Left lung (tissue), 4 donors: ENCODE measurements at regions not wholly inside any gene's neighbourhood (a gene's known extent, or its start where the extent isn't known, plus 50 kb on each side); places are given as distances from the start of the nearest gene placed in this dataset.

ENCODE experiments used
- ATAC-seq: fragments of 200-7000 bp; cut with Tn5 transposase; one replicate; pipeline ENCODE4 v1.9.1; 2020; ENCODE audit warnings: moderate library complexity
- DNase-seq, 4 donors: peaks; one replicate each; pipeline ENCODE4 v3.0.0-alpha.2; 2013 to 2020
- H3K27ac ChIP-seq, 2 donors: fragments of 200-600 bp; sonication (generic) in 1 of 2; one replicate each; pipeline versions ENCODE4 v1.5.0 to v1.8.0; 2020 to 2021
- H3K27me3 ChIP-seq, 2 donors: fragments of 200-600 bp; sonication (generic) in 1 of 2; one replicate each; pipeline versions ENCODE4 v1.5.0 to v1.8.0; 2020 to 2021
- H3K36me3 ChIP-seq, 2 donors: fragments of 200-600 bp; sonication (generic) in 1 of 2; one replicate each; pipeline versions ENCODE4 v1.5.0 to v1.8.0; 2020 to 2021
- H3K4me1 ChIP-seq, 2 donors: fragments of 200-600 bp; one replicate each; pipeline ENCODE4 v1.8.0; 2021
- H3K4me3 ChIP-seq, 2 donors: fragments of 200-600 bp; sonication (generic) in 1 of 2; one replicate each; pipeline versions ENCODE4 v1.5.0 to v1.8.0; 2020 to 2021; ENCODE audit warnings: mild to moderate bottlenecking in 1 of 2
- H3K9me3 ChIP-seq, 2 donors: fragments of 200-600 bp; sonication (generic) in 1 of 2; one replicate each; pipeline versions ENCODE4 v1.5.0 to v1.8.0; 2020 to 2021
- CTCF ChIP-seq, 2 donors: fragments of 200-600 bp; sonication (generic) in 1 of 2; IDR thresholded peaks; one replicate each; pipeline versions ENCODE4 v1.5.0 to v1.8.0; 2021; ENCODE audit warnings: antibody characterized with exemption in 2 of 2
- intact Hi-C, 2 donors: fragments of 100-400 bp; cut with DNase I; formaldehyde crosslinking; loops; one replicate each; pipeline versions ENCODE4 v1.11.2 to v1.14.2; 2022
- donor health status: DM: no; HTN: yes; CAD: no.
- donor health status: DM: no; HTN: no; CAD: no.

- TF ChIP-seq CTCF (IDR thresholded peaks at IDR 0.05) = no peak
- H3K36me3 ChIP-seq = no peaks in the 10 kb centered on the region
- ATAC-seq (no peak), DNase-seq (no peak)
- H3K4me3 ChIP-seq = no peak overlapping the region
- intact Hi-C loops = no loop called here
- H3K27me3 ChIP-seq = no peaks in the 10 kb centered on the region
- H3K27ac ChIP-seq = no peak overlapping the region
- no peaks in the 10 kb centered on the region for H3K4me1 ChIP-seq
- H3K9me3 ChIP-seq = peaks cover 0 to 2% of the 10 kb centered on the region in 2 donors
Measured at GRCh38 chr12:126534942-126535341, 1469.7 kb downstream of the AACS start.

GRCh38 chr12:126535971-126536370 is 1470.7 kb downstream of the AACS start:
- no peak overlapping the region for H3K4me3 ChIP-seq
- no peak for TF ChIP-seq CTCF (IDR thresholded peaks at IDR 0.05)
- H3K27me3 ChIP-seq = no peaks in the 10 kb centered on the region
- peaks cover 0 to 2% of the 10 kb centered on the region in 2 donors for H3K9me3 ChIP-seq
- ATAC-seq = no peak
- no peak overlapping the region for H3K27ac ChIP-seq
- no peaks in the 10 kb centered on the region for H3K36me3 ChIP-seq
- intact Hi-C loops = no loop called here
- H3K4me1 ChIP-seq = no peaks in the 10 kb centered on the region
- DNase-seq = no peak

GRCh38 chr12:126537961-126538530 is 1472.8 kb downstream of the AACS start:
- intact Hi-C loops = no loop called here
- ATAC-seq (no peak), DNase-seq (no peak)
- peaks cover 0 to 2% of the 10 kb centered on the region in 2 donors for H3K9me3 ChIP-seq
- no peaks in the 10 kb centered on the region for H3K4me1 ChIP-seq
- TF ChIP-seq CTCF (IDR thresholded peaks at IDR 0.05) = no peak
- H3K27ac ChIP-seq = no peak overlapping the region
- no peaks in the 10 kb centered on the region for H3K36me3 ChIP-seq
- no peaks in the 10 kb centered on the region for H3K27me3 ChIP-seq
- H3K4me3 ChIP-seq = no peak overlapping the region

GRCh38 chr12:126538888-126539287 is 1473.7 kb downstream of the AACS start:
- no peak for TF ChIP-seq CTCF (IDR thresholded peaks at IDR 0.05)
- Histone ChIP-seq H3K4me3 (no peak overlapping the region), H3K4me1 (no peaks in the 10 kb centered on the region), H3K27me3 (no peaks in the 10 kb centered on the region), H3K36me3 (no peaks in the 10 kb centered on the region), H3K9me3 (peaks cover 0 to 2% of the 10 kb centered on the region in 2 donors), H3K27ac (no peak overlapping the region)
- DNase-seq (no peak), ATAC-seq (no peak)
- intact Hi-C loops = no loop called here

- DNase-seq = no peak
- Histone ChIP-seq H3K9me3 (no peaks in the 10 kb centered on the region), H3K4me1 (no peaks in the 10 kb centered on the region), H3K4me3 (no peak overlapping the region), H3K27me3 (no peaks in the 10 kb centered on the region), H3K36me3 (no peaks in the 10 kb centered on the region), H3K27ac (no peak overlapping the region)
- ATAC-seq = no peak
- intact Hi-C loops = no loop called here
- TF ChIP-seq CTCF (IDR thresholded peaks at IDR 0.05) = no peak
Measured at GRCh38 chr12:126545411-126545810, 1480.2 kb downstream of the AACS start.
